Sciatic nerve (tissue), 2 donors: ENCODE measurements at regions not wholly inside any gene's neighbourhood (a gene's known extent, or its start where the extent isn't known, plus 50 kb on each side); places are given as distances from the start of the nearest gene placed in this dataset.

Experiments used
- ATAC-seq: fragments of 200-7000 bp; cut with Tn5 transposase; one replicate; pipeline ENCODE4 v1.9.1; 2020; ENCODE audit warnings: mild to moderate bottlenecking, moderate library complexity
- DNase-seq: peaks from one replicate; pipeline ENCODE4 v3.0.0-alpha.2; 2020; ENCODE audit warnings: low spot score
- intact Hi-C: fragments of 100-400 bp; cut with DNase I; formaldehyde crosslinking; loops from one replicate; pipeline ENCODE4 v1.14.2; 2022
- donor health status: DM: no; HTN: no; CAD: no.
- donor health status: DM: no; HTN: no; CAD: no.

DNA sequence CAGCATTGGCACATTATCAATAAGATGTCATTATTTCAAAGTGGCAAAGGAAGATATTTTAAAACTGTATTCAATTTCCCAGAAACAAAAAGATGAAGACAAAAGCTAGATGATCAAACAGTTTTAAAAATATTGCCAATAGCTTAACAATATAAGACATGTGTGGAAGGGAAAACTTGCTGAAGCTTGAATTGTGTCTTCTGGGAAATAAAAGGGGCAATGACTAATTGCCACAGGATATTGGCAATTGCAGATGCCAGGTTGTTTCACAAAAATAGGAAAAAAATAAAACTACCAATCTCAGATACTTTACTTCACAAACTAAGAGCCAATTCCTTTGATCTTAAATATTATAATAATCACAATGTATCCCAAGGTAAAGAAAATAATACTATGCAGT, 679.8 kb upstream of the ADAMTS5 start:
- intact Hi-C loops: no loop called here
- no peak for ATAC-seq
- no peak for DNase-seq

DNA sequence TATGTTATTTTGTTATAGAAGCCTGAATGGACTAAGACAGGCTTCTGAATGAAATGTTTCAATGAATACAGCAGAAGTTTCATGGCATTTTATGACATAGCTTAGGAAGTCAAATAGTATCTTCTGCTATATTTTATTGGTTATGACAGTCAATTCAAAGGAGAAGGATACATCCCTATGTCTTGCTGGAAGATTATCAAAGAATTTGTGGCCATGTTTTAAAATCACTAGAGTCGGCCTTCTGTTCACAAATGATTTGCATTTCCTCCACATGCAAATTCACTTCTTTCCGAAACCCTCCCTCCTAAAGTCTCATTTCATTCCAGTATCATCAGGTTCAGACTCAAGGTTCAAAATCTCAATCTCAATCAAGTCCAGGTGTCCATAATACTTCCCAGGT, 679.2 kb upstream of the ADAMTS5 start:
- ATAC-seq (no peak), DNase-seq (no peak)
- intact Hi-C loops: no loop called here

DNA sequence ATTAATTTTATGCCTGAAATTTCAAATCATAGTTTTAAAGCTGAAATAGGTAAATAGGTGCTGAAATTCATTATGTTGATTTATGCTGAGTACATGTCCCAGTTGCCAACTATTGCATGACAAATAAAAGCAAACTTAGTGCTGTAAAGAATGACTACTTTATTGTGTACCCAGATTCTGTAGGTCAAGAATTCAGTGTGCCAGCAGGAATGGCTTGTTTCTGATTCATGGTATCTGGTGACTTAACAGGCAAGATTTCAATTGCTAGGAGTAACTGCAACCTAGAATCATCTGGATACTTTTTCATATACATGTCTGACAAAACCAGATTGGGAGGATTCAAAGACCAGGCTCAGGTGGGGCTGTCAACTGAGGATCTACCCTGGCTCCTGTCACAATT, 678.4 kb upstream of the ADAMTS5 start:
- no peak for DNase-seq
- intact Hi-C loops: no loop called here
- ATAC-seq: no peak

DNA sequence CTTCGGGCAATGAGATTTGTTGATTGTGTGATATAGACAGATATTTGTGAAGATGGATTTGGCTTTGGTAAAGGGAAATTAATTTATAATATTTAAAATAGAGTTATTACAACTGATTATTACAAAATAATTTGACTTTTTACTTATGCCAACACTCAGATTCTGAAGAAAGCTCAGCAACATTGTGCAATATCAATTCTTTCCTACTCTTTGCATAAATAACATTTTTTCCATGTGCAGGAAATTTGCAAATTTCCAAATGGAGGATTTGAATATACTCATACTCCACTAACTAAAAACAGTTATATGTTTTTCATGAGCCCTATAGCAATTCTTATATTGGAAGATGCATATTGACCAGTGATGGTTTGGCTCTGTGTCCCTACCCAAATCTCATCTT, 676.4 kb upstream of the ADAMTS5 start:
- ATAC-seq (no peak), DNase-seq (no peak)
- intact Hi-C loops: no loop called here

DNA sequence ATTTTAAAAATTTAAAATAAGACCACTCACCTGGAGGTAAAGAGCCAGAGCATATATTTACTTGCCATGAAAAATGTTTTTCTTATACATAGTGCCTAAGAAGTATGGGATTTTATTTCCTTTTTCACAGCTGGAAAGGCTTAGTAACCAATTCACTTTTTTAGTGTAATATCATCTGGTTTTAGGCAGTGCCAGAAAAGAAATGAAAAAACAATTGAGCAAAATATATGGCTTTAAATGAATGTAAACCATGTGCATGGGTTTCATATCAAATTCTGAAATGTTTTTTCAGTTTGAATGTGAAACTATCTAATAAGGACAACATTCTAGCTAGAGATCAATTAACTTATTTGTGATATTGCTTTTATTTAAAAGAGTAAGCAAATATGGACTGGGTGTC, 672.4 kb upstream of the ADAMTS5 start:
- ATAC-seq (no peak), DNase-seq (no peak)
- intact Hi-C loops: no loop called here

DNA sequence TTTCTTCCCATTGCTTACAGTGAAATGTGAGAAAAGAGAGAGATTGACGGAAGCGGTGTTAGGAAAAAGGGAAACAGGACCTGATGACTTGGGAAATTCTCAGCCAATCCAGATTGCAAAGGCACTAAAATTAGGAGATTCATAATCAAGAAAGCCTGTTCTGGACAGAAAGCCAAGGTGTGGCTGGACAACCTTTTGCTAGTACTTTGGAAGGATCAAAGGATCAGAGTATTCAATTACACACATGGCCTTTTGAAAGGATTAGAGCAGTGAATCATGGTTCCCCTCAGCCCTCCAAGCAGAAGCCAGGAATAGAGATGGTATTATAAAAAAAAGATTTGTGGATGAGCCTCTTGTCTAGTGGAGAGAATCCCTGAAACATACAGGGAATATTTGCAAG, 669.8 kb upstream of the ADAMTS5 start:
- intact Hi-C loops: no loop called here
- no peak for DNase-seq
- ATAC-seq: no peak

DNA sequence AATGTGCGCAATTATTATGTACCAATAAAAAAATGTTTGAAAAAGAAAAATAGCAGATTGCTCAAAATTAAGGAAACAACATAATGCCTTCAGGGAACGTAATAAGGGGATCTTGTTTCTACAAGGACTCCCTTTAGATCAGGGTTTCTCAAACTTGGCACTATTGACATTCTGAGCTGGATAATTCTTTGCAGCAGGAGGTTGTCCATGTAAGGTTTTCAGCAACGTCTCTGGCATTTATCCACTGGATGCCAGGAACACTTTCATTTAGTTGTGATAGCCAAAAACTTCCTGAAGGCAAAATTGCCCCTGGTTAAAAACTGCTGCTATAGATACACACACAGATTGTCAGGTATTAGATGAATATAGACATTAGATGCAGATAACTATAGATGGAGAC, 666.7 kb upstream of the ADAMTS5 start:
- intact Hi-C loops: no loop called here
- DNase-seq: no peak
- ATAC-seq: no peak

DNA sequence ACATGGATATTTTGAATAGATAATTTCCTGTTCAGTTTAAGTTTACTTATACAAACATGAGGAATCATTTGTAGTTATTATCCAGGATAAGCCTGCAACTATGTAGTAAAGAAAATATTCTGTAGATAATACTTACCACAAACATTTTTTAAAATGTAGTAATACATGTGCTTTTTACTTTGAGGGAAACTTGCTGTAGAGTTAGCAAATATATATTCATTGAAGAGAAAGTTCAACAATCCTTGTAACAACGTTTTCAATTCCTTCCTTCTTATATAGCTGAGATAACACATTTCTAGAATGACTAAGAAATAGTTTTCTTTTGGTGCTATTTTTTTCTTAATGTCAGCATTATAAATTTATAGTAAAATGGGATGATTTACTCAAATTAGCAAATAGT, 664.6 kb upstream of the ADAMTS5 start:
- intact Hi-C loops: no loop called here
- no peak for DNase-seq
- ATAC-seq: no peak

DNA sequence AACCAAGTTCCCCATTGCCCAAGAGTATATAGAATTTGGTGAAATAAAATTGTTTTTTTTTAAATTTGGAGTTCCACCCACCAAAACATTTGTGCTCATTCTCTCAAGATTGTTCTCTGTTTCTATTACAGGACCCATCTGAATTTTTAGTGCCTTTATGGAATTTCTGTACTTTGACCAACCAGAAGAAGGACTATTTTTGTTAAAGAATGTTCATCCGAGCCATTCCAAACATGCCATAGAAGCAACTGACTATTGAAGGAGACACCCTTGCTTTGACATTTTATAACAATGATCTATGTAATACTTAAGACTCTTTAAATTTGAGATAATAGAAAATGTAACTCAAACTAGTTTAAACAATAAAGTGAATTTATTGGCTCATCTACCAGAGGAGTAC, 655.7 kb upstream of the ADAMTS5 start:
- DNase-seq (no peak), ATAC-seq (no peak)
- intact Hi-C loops: no loop called here

DNA sequence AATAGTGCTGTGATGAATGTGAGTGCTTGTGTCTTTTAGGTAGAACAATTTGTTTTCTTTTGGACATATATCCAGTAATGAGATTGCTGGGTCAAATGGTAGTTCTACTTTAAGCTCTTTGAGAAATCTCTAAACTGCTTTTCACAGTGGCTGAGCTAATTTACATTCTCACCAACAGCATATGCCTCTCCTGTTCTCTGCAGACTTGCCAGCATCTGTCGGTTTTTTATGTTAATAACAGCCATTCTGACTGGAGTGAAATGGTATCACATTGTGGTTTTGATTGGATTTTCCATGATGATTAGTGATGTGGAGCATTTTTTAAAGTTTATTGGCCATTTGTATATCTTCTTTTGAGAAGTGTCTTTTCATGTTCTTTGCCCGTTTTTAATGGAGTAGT, 647.3 kb upstream of the ADAMTS5 start:
- intact Hi-C loops: no loop called here
- ATAC-seq: no peak
- DNase-seq: no peak

DNA sequence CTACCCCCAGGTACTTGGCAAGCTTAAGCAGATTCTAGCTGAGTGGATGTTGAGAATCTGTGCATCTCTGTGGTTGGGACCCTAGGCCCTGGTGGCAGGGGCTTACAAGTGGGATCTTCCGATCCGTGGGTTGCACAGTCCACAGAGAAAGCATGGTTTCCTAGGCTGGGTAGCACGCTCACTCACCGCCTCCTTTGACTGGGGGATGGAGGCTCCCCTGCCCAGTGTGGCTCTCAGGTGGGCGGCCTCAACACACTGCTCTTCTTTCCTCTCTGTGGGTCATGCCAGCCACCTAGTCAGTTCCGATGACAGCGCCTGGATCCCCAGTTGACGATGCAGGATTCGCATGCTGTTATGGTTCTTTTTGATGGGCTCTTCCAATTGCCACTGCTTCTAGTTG, 639.5 kb upstream of the ADAMTS5 start:
- DNase-seq: no peak
- intact Hi-C loops: no loop called here
- ATAC-seq: peak; percentile 22

DNA sequence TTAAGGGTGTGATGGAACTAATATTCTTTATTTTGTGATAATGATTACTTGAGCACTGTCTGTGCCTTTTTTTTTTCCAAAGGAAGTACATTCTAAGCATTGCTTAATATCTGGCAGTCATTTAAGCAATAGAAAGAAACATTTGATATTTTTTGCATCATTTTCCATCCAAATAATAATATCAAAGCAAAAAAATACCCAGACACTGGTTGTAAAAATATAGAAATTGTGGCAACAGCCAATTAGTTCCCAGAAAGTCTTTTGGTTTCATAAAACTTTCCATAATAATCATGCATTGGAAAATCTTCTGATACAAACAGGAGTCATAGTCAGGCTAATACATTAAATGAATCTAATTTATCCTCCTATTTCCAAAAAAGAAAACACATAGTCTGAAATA, 629.3 kb upstream of the ADAMTS5 start:
- DNase-seq: no peak
- intact Hi-C loops: no loop called here
- no peak for ATAC-seq

DNA sequence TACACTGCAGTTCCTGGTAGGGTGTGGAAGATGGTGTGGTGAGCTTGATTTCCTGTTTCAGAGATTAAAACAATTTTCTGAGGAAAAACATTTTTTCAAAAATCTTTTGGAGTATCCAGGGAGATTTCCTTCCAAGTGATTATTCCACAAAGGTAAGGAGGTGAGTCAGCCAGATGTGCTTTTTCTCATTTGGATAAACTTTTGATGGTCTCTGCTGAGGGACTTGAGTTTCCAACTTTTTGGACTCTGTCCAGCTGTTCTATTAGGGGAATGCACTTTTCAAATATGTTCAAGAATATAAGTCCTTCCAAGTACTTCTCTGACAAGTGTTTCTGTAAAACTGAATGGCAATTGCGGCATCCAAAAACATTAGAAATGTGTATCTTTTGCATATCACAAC, 628.8 kb upstream of the ADAMTS5 start:
- ATAC-seq (no peak), DNase-seq (no peak)
- intact Hi-C loops: no loop called here

DNA sequence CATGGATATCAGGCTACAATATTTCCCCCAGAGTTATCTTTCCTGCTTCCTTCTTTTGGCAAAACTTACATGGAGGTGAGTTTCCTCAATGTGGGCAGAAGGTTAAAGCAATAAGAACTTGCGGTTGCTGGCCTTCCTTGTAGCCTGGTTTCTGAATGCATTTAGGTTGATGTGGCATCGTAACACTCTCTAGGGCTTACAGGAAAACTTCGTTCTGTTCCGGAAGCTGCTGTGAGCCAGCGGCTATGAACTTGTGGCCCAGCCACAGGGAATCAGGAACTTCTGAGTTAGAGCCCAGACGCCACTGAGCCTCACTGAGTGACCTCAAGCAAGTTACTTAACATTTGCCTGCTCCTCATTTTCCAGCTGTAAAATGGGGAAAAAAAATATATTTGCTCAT, 623.4 kb upstream of the ADAMTS5 start:
- intact Hi-C loops: no loop called here
- ATAC-seq (peak; percentile 93), DNase-seq (peak; percentile 73)

DNA sequence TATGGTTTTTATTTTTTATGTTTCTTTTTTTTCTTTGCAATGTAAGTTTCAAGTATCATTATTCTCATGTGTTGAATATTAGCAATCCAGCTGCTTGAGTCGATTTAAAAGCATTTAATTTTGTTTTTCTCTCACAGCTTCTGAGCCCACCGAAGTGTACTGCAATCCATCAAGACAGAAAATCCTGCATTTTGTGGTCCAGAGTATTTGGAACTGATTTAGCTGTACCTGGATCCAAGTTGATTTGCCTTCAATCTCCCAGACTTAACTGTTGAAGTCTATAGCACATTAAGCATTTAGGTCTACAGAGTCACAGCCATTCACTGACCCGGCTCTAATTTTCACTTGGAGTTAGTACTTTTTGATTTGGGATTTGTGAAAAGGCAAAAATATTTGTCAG, 622.9 kb upstream of the ADAMTS5 start:
- intact Hi-C loops: no loop called here
- ATAC-seq (peak; percentile 17), DNase-seq (no peak)

DNA sequence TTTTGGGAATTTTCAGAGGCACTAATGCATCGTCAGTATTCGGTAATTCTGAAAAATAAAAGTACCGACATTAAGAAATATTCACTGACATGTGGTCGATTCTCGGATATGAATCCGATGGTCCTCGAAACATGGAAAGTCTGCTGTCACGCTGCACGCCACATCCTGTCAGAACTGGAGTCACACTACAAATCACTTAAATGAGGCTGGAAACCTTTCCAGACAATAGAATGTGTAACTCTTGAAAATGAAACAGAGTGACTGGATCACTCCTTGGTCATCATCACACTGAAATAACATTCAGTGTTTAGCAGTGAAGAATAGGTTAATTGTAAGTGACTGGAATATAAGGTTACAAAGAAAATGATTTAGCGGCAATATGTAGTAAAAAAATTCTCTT, 620.1 kb upstream of the ADAMTS5 start:
- intact Hi-C loops: no loop called here
- ATAC-seq: no peak
- DNase-seq: no peak

DNA sequence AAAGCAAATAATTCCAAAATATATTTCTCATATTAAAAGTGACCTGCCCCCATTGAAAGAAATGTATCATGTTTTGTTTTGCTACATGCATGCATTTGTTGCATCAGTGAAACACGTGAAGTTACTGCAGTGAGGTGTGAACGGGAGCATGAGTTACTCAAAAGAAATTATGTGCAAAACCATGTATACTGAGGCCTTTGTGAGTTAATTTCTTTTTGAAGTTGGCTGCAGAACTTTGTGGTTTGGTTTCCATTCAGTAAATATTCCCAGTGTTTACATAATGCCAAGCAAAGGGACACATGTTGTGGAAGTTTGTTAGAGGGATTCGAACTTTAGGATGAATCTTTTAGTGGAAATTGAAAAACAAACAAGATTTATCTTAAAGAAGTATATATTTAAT, 619.4 kb upstream of the ADAMTS5 start:
- DNase-seq (no peak), ATAC-seq (no peak)
- intact Hi-C loops: no loop called here

DNA sequence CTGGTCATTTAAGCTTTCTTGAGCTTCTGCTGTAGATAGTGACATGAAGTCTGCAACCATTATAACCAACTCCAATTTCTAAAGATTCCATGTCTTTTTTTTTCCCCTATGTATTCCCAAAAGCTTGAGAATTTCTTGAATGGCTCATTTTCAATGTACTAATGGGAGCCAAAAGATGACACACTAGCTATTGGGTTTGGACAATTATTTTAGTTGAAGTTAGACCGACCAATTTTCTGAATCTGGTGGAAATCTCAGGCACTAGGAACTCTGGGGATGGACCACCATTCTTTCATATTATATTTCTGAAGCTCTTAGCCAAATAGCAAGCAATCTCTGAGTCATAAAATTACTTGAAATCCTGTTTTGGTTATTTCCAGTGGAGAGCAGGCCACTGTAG, 617.4 kb upstream of the ADAMTS5 start:
- intact Hi-C loops: no loop called here
- DNase-seq (no peak), ATAC-seq (no peak)

DNA sequence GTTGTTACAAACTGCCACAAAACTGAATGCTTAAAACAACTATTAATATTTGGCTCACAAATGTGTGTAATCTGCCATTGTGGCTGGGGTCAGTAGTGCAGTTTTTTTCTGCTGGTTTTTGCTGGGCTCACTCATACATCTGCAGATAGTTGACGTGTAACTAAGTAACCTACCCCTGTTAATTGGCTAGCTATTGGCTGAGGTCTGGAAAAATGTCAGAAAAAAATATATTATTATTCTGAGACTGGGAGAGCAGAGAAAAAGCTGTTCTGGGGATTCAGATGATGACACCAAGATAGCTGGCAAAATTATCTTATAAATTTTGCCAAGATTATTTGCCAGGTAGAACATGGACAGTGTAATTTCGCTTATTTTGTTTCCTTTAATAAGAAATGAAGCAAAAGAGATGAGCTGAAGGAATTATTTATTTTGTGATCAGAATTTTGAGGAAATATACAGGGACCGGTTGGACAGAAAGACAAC, 616.1 kb upstream of the ADAMTS5 start:
- no peak for DNase-seq
- intact Hi-C loops: no loop called here
- ATAC-seq: no peak

DNA sequence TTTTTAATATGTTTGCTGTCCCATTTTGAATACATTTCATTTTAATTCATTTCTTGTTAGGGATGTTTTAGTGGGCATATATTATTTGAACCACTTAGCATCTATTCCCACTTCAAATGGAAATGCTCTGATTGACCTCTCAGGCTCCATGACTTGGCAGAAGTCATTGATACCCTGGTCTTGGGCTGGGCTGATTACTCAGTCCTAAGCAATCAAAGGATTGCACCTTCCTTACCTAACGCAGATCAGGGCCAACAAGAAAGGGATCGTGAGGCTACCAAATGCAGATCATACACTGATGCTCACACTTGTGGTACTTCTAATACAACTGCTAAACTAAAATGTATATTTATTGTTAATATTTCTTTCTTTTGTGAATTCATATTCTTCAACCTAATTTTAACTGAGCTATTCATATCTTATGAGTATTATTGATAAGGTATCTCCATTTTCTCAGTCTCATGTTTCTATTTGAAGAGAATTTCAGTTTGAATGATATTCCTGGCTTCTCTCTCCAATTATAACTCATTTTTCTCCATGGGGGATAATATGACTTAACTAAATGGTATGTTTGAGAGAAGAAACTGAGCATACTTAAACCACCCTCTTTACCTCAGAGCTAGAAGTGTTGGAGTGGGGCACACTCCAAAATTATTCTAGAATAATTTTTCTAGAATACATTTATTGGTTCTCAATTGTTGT, 615.5 kb upstream of the ADAMTS5 start:
- intact Hi-C loops: no loop called here
- no peak for DNase-seq
- ATAC-seq: no peak

DNA sequence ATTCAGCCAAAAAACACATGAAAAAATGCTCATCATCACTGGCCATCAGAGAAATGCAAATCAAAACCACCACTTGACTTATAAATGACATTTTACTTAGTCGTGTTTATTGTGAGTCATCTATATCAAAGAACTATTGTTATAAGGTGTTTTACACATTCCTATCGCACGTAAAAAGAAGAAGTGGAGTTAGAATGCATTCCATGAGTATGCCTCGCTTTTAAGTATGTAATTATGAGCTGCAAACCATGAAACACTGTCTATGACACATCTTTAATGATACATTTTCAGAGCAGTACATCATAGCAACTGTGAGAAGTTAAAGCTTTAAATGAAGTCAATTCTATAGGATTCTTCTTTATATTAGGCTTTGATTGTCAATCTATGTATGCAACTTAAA, 614.3 kb upstream of the ADAMTS5 start:
- no peak for ATAC-seq

DNA sequence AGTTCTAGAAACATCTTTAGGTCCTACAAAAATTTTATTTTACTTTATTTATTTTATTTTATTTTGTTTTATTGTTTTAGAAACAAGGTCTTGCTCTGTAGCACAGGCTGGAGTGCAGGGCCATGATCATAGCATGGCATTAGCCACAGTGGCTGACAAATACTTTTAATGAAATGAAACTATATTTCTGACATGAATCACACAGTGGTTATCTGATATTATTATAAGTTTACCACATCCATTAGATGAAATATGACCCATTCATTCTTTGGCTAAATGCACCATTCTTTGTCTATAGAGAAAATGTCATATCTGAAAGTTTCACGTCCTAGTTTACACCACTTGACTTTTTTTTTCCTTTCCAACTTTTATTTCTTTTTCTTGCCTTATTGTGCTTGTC, 613.4 kb upstream of the ADAMTS5 start:
- intact Hi-C loops: no loop called here
- ATAC-seq (no peak), DNase-seq (no peak)

More for the DNA sequence above, 614.3 kb upstream of the ADAMTS5 start:
- intact Hi-C loops: no loop called here
- DNase-seq: no peak
